ENCODE measurements at regions not wholly inside any gene's neighbourhood (a gene's known extent, or its start where the extent isn't known, plus 50 kb on each side); places are given as distances from the start of the nearest gene placed in this dataset.

GRCh38 chr18:22604390-22604985, 186.8 kb upstream of the CTAGE1 start:
- TF ChIP-seq GRHL2 (CRISPR knock-in tag; IDR thresholded peaks at IDR 0.05; ENCODE audit: insufficient replicate concordance, severe bottlenecking): no peak
- TF ChIP-seq, protein P1, sequence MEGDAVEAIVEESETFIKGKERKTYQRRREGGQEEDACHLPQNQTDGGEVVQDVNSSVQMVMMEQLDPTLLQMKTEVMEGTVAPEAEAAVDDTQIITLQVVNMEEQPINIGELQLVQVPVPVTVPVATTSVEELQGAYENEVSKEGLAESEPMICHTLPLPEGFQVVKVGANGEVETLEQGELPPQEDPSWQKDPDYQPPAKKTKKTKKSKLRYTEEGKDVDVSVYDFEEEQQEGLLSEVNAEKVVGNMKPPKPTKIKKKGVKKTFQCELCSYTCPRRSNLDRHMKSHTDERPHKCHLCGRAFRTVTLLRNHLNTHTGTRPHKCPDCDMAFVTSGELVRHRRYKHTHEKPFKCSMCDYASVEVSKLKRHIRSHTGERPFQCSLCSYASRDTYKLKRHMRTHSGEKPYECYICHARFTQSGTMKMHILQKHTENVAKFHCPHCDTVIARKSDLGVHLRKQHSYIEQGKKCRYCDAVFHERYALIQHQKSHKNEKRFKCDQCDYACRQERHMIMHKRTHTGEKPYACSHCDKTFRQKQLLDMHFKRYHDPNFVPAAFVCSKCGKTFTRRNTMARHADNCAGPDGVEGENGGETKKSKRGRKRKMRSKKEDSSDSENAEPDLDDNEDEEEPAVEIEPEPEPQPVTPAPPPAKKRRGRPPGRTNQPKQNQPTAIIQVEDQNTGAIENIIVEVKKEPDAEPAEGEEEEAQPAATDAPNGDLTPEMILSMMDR (IDR thresholded peaks at IDR 0.05): no peak
- no peak for TF ChIP-seq SP1 (CRISPR knock-in tag; conservative IDR thresholded peaks at IDR 0.05)
- TF ChIP-seq SMAD4 (CRISPR knock-in tag; IDR thresholded peaks at IDR 0.05): no peak
- no peak for TF ChIP-seq FOXP4 (CRISPR knock-in tag; IDR thresholded peaks at IDR 0.05)
- TF ChIP-seq MAX (CRISPR knock-in tag; IDR thresholded peaks at IDR 0.05): no peak

All from WTC11 (cell line).